Neuronal stem cell (in vitro differentiated cells): ENCODE measurements at regions not wholly inside any gene's neighbourhood (a gene's known extent, or its start where the extent isn't known, plus 50 kb on each side); places are given as distances from the start of the nearest gene placed in this dataset.
A peak's percentile ranks its signal among the peaks of the same experiment; 100 is the strongest.

Experiments
- DNase-seq: peaks from one replicate; pipeline ENCODE4 v3.0.0-alpha.2; 2013; ENCODE audit warnings: low spot score
- H2AFZ ChIP-seq: one replicate; pipeline ENCODE4 v1.6.1; 2013; ENCODE audit warnings: mild to moderate bottlenecking, low read length, inconsistent platforms
- H2AK5ac ChIP-seq: 2 replicates; pipeline ENCODE4 v1.6.1; 2013; ENCODE audit warnings: low read depth, mild to moderate bottlenecking, inconsistent platforms, low read length, moderate library complexity, mixed read lengths
- H2BK120ac ChIP-seq: 2 replicates; pipeline ENCODE4 v1.6.1; 2013; ENCODE audit warnings: low read depth, mild to moderate bottlenecking, inconsistent platforms, low read length, moderate library complexity, mixed read lengths
- H2BK12ac ChIP-seq: one replicate; pipeline ENCODE4 v1.6.1; 2013; ENCODE audit warnings: low read length, inconsistent platforms
- H2BK15ac ChIP-seq: 2 replicates; pipeline ENCODE4 v1.6.1; 2013; ENCODE audit warnings: mild to moderate bottlenecking, low read length, inconsistent platforms, mixed read lengths
- H2BK5ac ChIP-seq: one replicate; pipeline ENCODE4 v1.6.1; 2013; ENCODE audit warnings: inconsistent platforms, mild to moderate bottlenecking, low read length, moderate library complexity
- H3K14ac ChIP-seq: one replicate; pipeline ENCODE4 v1.6.1; 2013; ENCODE audit warnings: low read length, inconsistent platforms
- H3K18ac ChIP-seq: 2 replicates; pipeline ENCODE4 v1.6.1; 2013; ENCODE audit warnings: low read length, inconsistent platforms
- H3K23ac ChIP-seq: 2 replicates; pipeline ENCODE4 v1.6.1; 2013; ENCODE audit warnings: low read depth, mild to moderate bottlenecking, mixed read lengths, low read length, inconsistent platforms; ENCODE audit not compliant: poor library complexity
- H3K27ac ChIP-seq: replicated peaks from 3 replicates; pipeline ENCODE4 v1.5.1; 2013; ENCODE audit warnings: low read length, inconsistent platforms
- H3K27me3 ChIP-seq, 3 experiments: 2 replicates each; pipeline ENCODE4 v1.6.1; 2013; ENCODE audit warnings: low read length in 3 of 3, mild to moderate bottlenecking in 2 of 3, inconsistent platforms in 1 of 3, low read depth in 1 of 3, mixed read lengths in 1 of 3, moderate library complexity in 1 of 3; ENCODE audit not compliant: control insufficient read depth in 3 of 3, insufficient read depth in 3 of 3
- H3K36me3 ChIP-seq, 2 donors: replicated peaks in 1 of 2; 2 replicates each; pipeline ENCODE4 v1.6.1; 2013; ENCODE audit warnings: low read length in 2 of 2; ENCODE audit not compliant: control insufficient read depth in 2 of 2, insufficient read depth in 2 of 2
- H3K4ac ChIP-seq: 2 replicates; pipeline ENCODE4 v1.6.1; 2013; ENCODE audit warnings: inconsistent platforms, mild to moderate bottlenecking, low read length, moderate library complexity
- H3K4me1 ChIP-seq, 2 donors: 1 replicate in 1 of 2; 2 replicates in 1 of 2; pipeline ENCODE4 v1.6.1; 2013; ENCODE audit warnings: low read length in 2 of 2, low read depth in 1 of 2; ENCODE audit not compliant: control insufficient read depth in 2 of 2, insufficient read depth in 1 of 2
- H3K4me2 ChIP-seq: one replicate; pipeline ENCODE4 v1.6.1; 2013; ENCODE audit warnings: mild to moderate bottlenecking, low read length, inconsistent platforms; ENCODE audit not compliant: insufficient read depth, poor library complexity, severe bottlenecking
- H3K4me3 ChIP-seq, 2 donors: 2 replicates each; pipeline ENCODE4 v1.5.1; 2013; ENCODE audit warnings: low read length in 2 of 2, mild to moderate bottlenecking in 2 of 2, inconsistent platforms in 1 of 2, moderate library complexity in 1 of 2
- H3K79me1 ChIP-seq: one replicate; pipeline ENCODE4 v1.6.1; 2013; ENCODE audit warnings: low read depth, mild to moderate bottlenecking, inconsistent platforms, low read length, moderate library complexity
- H3K9ac ChIP-seq: one replicate; pipeline ENCODE4 v1.6.1; 2013; ENCODE audit warnings: mild to moderate bottlenecking, low read depth, low read length, inconsistent platforms; ENCODE audit not compliant: poor library complexity
- H3K9me3 ChIP-seq, 2 donors: replicated peaks in 1 of 2; 2 replicates each; pipeline versions ENCODE3 to v1.6.1; 2013; ENCODE audit warnings: low read length in 2 of 2, mild to moderate bottlenecking in 2 of 2, inconsistent platforms in 1 of 2, low read depth in 1 of 2, mixed read lengths in 1 of 2, moderate library complexity in 1 of 2; ENCODE audit not compliant: control insufficient read depth in 2 of 2, insufficient read depth in 1 of 2
- H4K8ac ChIP-seq: one replicate; pipeline ENCODE4 v1.6.1; 2013; ENCODE audit warnings: low read depth, mild to moderate bottlenecking, inconsistent platforms, low read length, moderate library complexity
- H4K91ac ChIP-seq: one replicate; pipeline ENCODE4 v1.6.1; 2013; ENCODE audit warnings: low read length, low read depth, mild to moderate bottlenecking, inconsistent platforms; ENCODE audit not compliant: poor library complexity
- WGBS, 2 donors: extraction: QIAGEN DNeasy Blood & Tissue Kit; methylation state at CpG; one replicate each; pipeline ENCODE4 v1.1.7; 2013; ENCODE audit warnings: missing lambda C conversion rate in 2 of 2, mixed read lengths in 1 of 2; ENCODE audit not compliant: insufficient read length in 2 of 2, insufficient replicate concordance in 1 of 2; ENCODE audit errors: extremely low coverage in 2 of 2; 5-methylcytosine and 5-hydroxymethylcytosine counted together

- no peak overlapping the region for H3K14ac ChIP-seq
- no peak overlapping the region for H3K27ac ChIP-seq
- H4K8ac ChIP-seq = no peak overlapping the region
- H3K9me3 ChIP-seq = no peaks in the 10 kb centered on the region
- H3K4me3 ChIP-seq = no peak overlapping the region
- no peak overlapping the region for H2BK12ac ChIP-seq
- no peak for DNase-seq
- no peak overlapping the region for H4K91ac ChIP-seq
- no peak overlapping the region for H2AK5ac ChIP-seq
- H3K4me1 ChIP-seq = no peaks in the 10 kb centered on the region
- H2BK15ac ChIP-seq = no peak overlapping the region
- no peaks in the 10 kb centered on the region for H3K36me3 ChIP-seq
- no peak overlapping the region for H3K4me2 ChIP-seq
- no peak overlapping the region for H2BK5ac ChIP-seq
- H3K23ac ChIP-seq = no peak overlapping the region
- H2BK120ac ChIP-seq = no peak overlapping the region
- H3K79me1 ChIP-seq = no peaks in the 10 kb centered on the region
- H3K18ac ChIP-seq = no peak overlapping the region
- no peak overlapping the region for H3K9ac ChIP-seq
- H3K4ac ChIP-seq = no peak overlapping the region
- H3K27me3 ChIP-seq = no peaks in the 10 kb centered on the region
- no peak overlapping the region for H2AFZ ChIP-seq
- no CpG with 5 or more reads among the region's 2 CpGs for WGBS, 2 donors
Measured at GRCh38 chr10:52409195-52409594, 95.1 kb downstream of the DKK1 start.

- H3K4me3 ChIP-seq = no peak overlapping the region
- no peak overlapping the region for H2BK15ac ChIP-seq
- no peak overlapping the region for H3K4me2 ChIP-seq
- H3K18ac ChIP-seq = no peak overlapping the region
- no peak overlapping the region for H3K9ac ChIP-seq
- no peak overlapping the region for H2BK12ac ChIP-seq
- H4K91ac ChIP-seq = no peak overlapping the region
- H2AK5ac ChIP-seq = no peak overlapping the region
- H3K27me3 ChIP-seq = no peaks in the 10 kb centered on the region
- no peaks in the 10 kb centered on the region for H3K36me3 ChIP-seq
- H3K27ac ChIP-seq = no peak overlapping the region
- no peak overlapping the region for H3K23ac ChIP-seq
- H3K9me3 ChIP-seq = no peaks in the 10 kb centered on the region
- no peak overlapping the region for H4K8ac ChIP-seq
- no peak overlapping the region for H2BK120ac ChIP-seq
- H2AFZ ChIP-seq = no peak overlapping the region
- no peak overlapping the region for H3K4ac ChIP-seq
- no peaks in the 10 kb centered on the region for H3K79me1 ChIP-seq
- no peaks in the 10 kb centered on the region for H3K4me1 ChIP-seq
- WGBS, 2 donors = no CpG with 5 or more reads among the region's 2 CpGs
- DNase-seq = no peak
- H3K14ac ChIP-seq = no peak overlapping the region
- no peak overlapping the region for H2BK5ac ChIP-seq
Measured at GRCh38 chr10:52409928-52410327, 95.8 kb downstream of the DKK1 start.

GRCh38 chr10:52410916-52411315, 96.8 kb downstream of the DKK1 start:
- Histone ChIP-seq H3K4me1 (no peaks in the 10 kb centered on the region), H2BK15ac (no peak overlapping the region), H3K18ac (peak overlapping the region; percentile 28), H3K4me2 (no peak overlapping the region), H4K91ac (no peak overlapping the region), H3K4ac (no peak overlapping the region), H4K8ac (no peak overlapping the region), H2BK12ac (no peak overlapping the region), H3K9ac (no peak overlapping the region), H3K4me3 (no peak overlapping the region), H3K79me1 (no peaks in the 10 kb centered on the region), H2AFZ (no peak overlapping the region), H3K14ac (no peak overlapping the region), H3K36me3 (no peaks in the 10 kb centered on the region), H3K23ac (no peak overlapping the region), H3K27me3 (no peaks in the 10 kb centered on the region), H2BK120ac (no peak overlapping the region), H2BK5ac (no peak overlapping the region), H2AK5ac (no peak overlapping the region), H3K9me3 (no peaks in the 10 kb centered on the region), H3K27ac (no peak overlapping the region)
- WGBS, 2 donors = no CpG with 5 or more reads among the region's 21 CpGs
- DNase-seq = no peak

DNA sequence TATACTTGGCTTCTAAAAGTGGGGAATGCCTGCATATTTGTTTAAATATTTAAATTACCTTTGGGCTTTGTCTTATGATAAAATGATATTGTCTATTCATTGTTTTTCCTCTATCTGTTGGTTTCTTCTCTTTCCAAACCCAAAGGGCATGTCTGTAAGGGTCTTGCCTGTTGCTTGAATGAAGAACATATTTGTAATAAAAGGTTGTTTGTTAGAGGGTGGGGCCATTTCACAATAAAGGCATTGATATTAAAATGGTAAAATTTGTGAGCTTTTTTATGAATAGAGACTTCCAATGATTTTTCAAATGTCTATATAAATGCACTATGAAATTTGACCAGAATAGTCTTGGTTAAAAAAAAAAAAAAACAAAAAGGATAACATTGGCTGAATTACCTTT, 105.2 kb downstream of the DKK1 start:
- no peak overlapping the region for H3K14ac ChIP-seq
- no peak overlapping the region for H2BK15ac ChIP-seq
- H2BK120ac ChIP-seq = no peak overlapping the region
- no peak overlapping the region for H2AK5ac ChIP-seq
- no peak overlapping the region for H4K91ac ChIP-seq
- no peaks in the 10 kb centered on the region for H3K9me3 ChIP-seq
- H3K9ac ChIP-seq = no peak overlapping the region
- H3K23ac ChIP-seq = no peak overlapping the region
- H3K4me1 ChIP-seq = no peaks in the 10 kb centered on the region
- H3K4me2 ChIP-seq = no peak overlapping the region
- no peak overlapping the region for H4K8ac ChIP-seq
- H2BK12ac ChIP-seq = no peak overlapping the region
- H3K36me3 ChIP-seq = no peaks in the 10 kb centered on the region
- H3K18ac ChIP-seq = no peak overlapping the region
- no peaks in the 10 kb centered on the region for H3K79me1 ChIP-seq
- DNase-seq = no peak
- no peak overlapping the region for H3K4me3 ChIP-seq
- no peak overlapping the region for H3K27ac ChIP-seq
- H3K4ac ChIP-seq = no peak overlapping the region
- no peak overlapping the region for H2AFZ ChIP-seq
- H2BK5ac ChIP-seq = no peak overlapping the region
- no peaks in the 10 kb centered on the region for H3K27me3 ChIP-seq
